NB4 (cell line): ENCODE measurements at regions not wholly inside any gene's neighbourhood (a gene's known extent, or its start where the extent isn't known, plus 50 kb on each side); places are given as distances from the start of the nearest gene placed in this dataset.

ENCODE experiments used
- DNase-seq: peaks from one replicate; pipeline ENCODE4 v3.0.0; 2010; ENCODE audit warnings: low read depth
- H3K4me3 ChIP-seq: one replicate; pipeline ENCODE4 v1.5.1; 2011; ENCODE audit warnings: mild to moderate bottlenecking, low read depth, low read length, moderate library complexity
- CTCF ChIP-seq: IDR thresholded peaks from one replicate; pipeline ENCODE4 v1.5.1; 2012; ENCODE audit warnings: low read depth, low read length
- MAX ChIP-seq: IDR thresholded peaks from 2 replicates; pipeline ENCODE4 v1.6.1; 2011; ENCODE audit warnings: low read depth, low read length
- MYC ChIP-seq: IDR thresholded peaks from 2 replicates; pipeline ENCODE4 v1.6.1; 2011; ENCODE audit warnings: low read depth, low read length
- POLR2A ChIP-seq: IDR thresholded peaks from 2 replicates; pipeline ENCODE4 v1.6.1; 2011; ENCODE audit warnings: mild to moderate bottlenecking; ENCODE audit not compliant: insufficient read length; ENCODE audit errors: extremely low read depth

- no peak overlapping the region for H3K4me3 ChIP-seq
- TF ChIP-seq MYC = no peak
- TF ChIP-seq CTCF = no peak
- no peak for TF ChIP-seq POLR2A
- no peak for TF ChIP-seq MAX
- DNase-seq = no peak
These were observed 52.7 kb upstream of the ST6GALNAC3 start for GRCh38 chr1:76021846-76022245.

GRCh38 chr1:76023669-76024435 lies 50.7 kb upstream of the ST6GALNAC3 start:
- DNase-seq = no peak
- TF ChIP-seq CTCF (no peak), MAX (no peak), MYC (no peak), POLR2A (no peak)

More at GRCh38 chr1:76023669-76024435, 50.7 kb upstream of the ST6GALNAC3 start:
- no peak overlapping the region for H3K4me3 ChIP-seq
